GM21717 (cell line): ENCODE measurements at regions not wholly inside any gene's neighbourhood (a gene's known extent, or its start where the extent isn't known, plus 50 kb on each side); places are given as distances from the start of the nearest gene placed in this dataset.

Source experiments
- ATAC-seq: cut with Tn5 transposase; IDR thresholded peaks from one replicate; pipeline ENCODE4 v1.9.1; 2021; ENCODE audit warnings: mild to moderate bottlenecking, moderate library complexity; ENCODE audit not compliant: unreplicated experiment

- ATAC-seq: no peak
Observed at GRCh38 chr14:28515571-28515970, 251.0 kb upstream of the FOXG1 start.

GRCh38 chr14:28536889-28537288, 229.7 kb upstream of the FOXG1 start:
- no peak for ATAC-seq

- ATAC-seq: no peak
Observed at GRCh38 chr14:28542040-28542439, 224.5 kb upstream of the FOXG1 start.

- ATAC-seq: no peak
Observed at GRCh38 chr14:28565345-28565744, 201.2 kb upstream of the FOXG1 start.

- ATAC-seq: no peak
Observed at GRCh38 chr14:28570391-28570790, 196.2 kb upstream of the FOXG1 start.

GRCh38 chr14:28571636-28572035, 195.0 kb upstream of the FOXG1 start:
- no peak for ATAC-seq

GRCh38 chr14:28576523-28576922, 190.1 kb upstream of the FOXG1 start:
- ATAC-seq: no peak

- ATAC-seq: no peak
Observed at GRCh38 chr14:28577187-28577586, 189.4 kb upstream of the FOXG1 start.

- no peak for ATAC-seq
Observed at GRCh38 chr14:28577711-28578131, 188.9 kb upstream of the FOXG1 start.

GRCh38 chr14:28584951-28585350, 181.6 kb upstream of the FOXG1 start:
- no peak for ATAC-seq

- ATAC-seq: no peak
Observed at GRCh38 chr14:28589792-28590191, 176.8 kb upstream of the FOXG1 start.

GRCh38 chr14:28596391-28596790, 170.2 kb upstream of the FOXG1 start:
- ATAC-seq: no peak

GRCh38 chr14:28599191-28599590, 167.4 kb upstream of the FOXG1 start:
- ATAC-seq: no peak

GRCh38 chr14:28599605-28600004, 167.0 kb upstream of the FOXG1 start:
- ATAC-seq: no peak

- ATAC-seq: no peak
Observed at GRCh38 chr14:28603606-28604005, 163.0 kb upstream of the FOXG1 start.

GRCh38 chr14:28607661-28608060, 158.9 kb upstream of the FOXG1 start:
- no peak for ATAC-seq

- ATAC-seq: no peak
Observed at GRCh38 chr14:28608443-28608842, 158.1 kb upstream of the FOXG1 start.

- no peak for ATAC-seq
Observed at GRCh38 chr14:28608851-28609828, 157.4 kb upstream of the FOXG1 start.

GRCh38 chr14:28612414-28612813, 154.2 kb upstream of the FOXG1 start:
- no peak for ATAC-seq

- ATAC-seq: no peak
Observed at GRCh38 chr14:28613532-28613931, 153.1 kb upstream of the FOXG1 start.

- no peak for ATAC-seq
Observed at GRCh38 chr14:28626780-28627179, 139.8 kb upstream of the FOXG1 start.

GRCh38 chr14:28629328-28630004, 137.1 kb upstream of the FOXG1 start:
- ATAC-seq: no peak
